ENCODE measurements at regions not wholly inside any gene's neighbourhood (a gene's known extent, or its start where the extent isn't known, plus 50 kb on each side); places are given as distances from the start of the nearest gene placed in this dataset.

GRCh38 chr9:81388831-81389230, 300.5 kb downstream of the TLE1 start:
- no peak for DNase-seq

DNA sequence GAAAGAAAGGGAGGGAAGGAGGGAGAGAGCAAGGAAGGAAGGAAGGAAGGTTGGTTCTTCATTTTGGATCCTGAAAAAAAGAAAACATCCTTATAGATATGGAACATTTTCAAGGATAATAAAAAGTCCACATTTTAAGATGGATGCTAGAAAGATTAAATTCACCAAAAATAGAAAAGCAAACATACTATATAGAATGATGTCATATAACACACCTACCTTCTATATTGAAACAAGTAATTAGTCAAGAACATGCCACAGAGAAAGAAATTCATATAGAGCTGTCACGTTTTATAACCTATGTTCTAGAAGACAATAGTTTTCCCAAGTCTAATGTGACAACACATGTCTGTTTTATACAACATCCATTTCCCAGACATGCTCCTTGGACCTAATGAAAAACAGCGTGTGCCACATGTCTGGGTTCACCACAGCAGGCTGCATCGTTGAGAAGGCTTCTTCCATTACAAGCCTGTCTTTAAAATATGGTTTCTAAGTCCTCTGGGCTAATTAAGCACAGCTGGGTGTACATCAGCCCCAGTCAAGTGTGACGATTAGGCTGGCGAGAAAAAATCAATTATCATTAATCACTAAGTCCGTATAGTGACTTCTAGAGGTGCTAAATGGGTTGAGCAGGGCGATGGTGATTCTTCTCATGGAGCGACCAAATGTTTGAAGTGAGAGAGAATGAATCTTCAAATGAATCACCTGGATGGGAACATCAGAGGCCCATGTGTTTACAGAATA, 301.8 kb downstream of the TLE1 start:
- no peak for DNase-seq

GRCh38 chr9:81384911-81385310, 304.4 kb downstream of the TLE1 start:
- DNase-seq: no peak

DNA sequence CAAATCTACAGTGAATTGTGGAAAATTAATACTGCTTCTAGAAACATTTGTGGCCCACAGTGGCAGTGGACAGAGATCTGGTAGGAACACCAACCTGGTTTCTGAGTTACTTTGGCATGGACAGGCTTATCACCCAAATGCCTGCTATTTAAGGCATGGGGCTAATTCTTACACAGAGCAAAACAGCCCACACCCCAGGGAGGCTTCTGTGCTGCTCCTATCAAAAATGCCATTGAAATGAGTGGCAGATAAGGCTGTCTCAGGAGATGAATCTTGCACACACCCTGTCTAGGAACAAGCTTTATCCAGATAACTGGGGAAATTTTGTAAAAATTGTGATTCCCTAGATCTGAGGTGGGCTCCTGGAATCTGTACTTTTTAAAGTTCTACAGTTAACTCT, 307.1 kb downstream of the TLE1 start:
- DNase-seq: no peak

DNA sequence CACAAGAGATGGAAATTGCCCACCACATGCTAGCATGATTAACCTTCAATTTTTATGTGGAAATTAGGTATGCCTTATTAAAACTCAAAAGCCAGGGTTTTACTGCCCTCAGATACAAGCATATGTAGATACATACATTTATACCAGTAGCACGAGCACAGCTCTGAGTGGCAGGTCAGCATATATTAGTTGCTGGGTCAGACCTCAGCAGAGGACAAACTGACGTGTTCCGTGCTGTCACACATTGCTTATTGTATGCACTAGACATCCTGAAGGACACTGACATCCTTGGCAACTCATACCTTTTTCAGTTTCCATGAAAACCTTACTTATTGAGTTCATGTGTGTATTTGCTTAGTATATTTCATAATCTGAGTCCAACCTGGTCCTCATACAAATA, 307.7 kb downstream of the TLE1 start:
- no peak for DNase-seq

DNA sequence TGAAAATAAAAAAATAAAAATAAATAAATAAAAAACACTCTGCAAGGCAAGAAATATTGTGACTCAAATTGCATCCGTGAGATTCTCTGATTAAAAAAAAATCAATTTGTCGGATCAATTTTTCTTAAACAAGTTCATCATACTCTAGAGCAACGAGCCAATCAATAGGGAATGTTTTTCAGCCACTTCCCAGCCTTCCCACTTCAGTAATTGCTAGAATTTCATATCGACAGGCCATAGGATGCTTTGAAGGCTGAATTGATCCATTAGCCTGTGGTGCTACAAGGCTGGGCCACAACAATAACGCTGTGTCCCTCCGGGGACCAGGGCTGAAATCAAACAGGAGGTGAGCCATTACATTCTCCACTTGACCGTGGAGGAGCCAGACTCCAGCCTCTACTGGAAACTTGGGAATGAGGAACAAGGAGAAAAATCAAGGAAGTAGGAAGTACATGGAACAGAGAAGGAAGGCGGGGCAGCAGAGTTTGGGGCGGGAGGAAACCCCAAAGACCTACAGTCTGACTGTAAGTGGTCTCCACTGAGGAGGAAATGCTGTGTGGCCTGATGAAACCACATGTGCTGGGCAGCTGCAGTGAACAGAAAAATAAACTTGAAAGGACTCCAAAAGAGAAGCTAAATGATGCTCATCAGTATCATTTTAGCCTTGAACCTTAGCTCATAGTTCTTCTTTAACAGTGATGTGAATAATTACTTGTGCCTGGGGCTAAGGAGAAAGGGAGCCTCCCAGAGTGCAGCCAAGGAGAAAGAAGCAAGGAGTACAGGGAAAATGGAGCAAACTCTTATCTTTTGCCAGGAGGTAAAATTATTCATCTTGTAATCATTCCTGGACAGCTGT, 308.6 kb downstream of the TLE1 start:
- peak; percentile 49 for DNase-seq

DNA sequence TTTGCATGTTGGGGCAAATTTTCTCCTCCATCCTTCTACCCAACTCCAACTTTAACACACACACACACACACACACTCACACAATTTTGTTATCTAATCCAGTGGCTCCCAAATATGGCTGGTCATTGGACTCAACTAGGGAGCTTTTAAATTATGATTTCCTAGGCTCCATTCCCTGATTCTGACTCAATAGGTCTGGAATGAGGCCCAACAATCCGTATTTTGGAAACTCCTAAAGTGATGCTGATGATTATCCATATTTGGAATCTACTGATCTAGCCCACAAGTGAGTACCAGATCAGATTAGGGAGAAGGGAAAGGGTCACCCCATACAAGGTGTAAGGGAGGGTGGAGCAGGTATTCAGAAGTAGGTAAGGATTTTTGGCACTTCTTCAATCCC, 309.7 kb downstream of the TLE1 start:
- DNase-seq: no peak

DNA sequence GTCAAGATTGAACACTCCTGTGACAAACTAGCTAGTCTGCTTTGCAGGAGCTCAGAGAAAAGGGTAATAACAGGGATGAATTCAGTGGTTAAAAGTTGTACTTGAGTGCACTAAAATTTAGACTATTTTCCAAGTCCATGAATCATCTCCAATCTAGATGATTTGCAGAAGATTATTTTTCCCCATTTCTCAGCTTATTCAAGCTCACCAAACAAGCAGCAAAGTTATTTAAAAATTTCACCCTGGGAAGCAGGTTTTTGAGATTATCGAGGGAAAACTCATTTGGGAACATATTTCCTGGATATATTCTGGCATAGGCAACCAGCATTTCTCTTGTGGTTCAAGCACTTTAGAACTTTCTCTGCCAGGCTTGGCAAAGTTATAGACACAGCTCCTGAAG, 311.4 kb downstream of the TLE1 start:
- DNase-seq: no peak

DNA sequence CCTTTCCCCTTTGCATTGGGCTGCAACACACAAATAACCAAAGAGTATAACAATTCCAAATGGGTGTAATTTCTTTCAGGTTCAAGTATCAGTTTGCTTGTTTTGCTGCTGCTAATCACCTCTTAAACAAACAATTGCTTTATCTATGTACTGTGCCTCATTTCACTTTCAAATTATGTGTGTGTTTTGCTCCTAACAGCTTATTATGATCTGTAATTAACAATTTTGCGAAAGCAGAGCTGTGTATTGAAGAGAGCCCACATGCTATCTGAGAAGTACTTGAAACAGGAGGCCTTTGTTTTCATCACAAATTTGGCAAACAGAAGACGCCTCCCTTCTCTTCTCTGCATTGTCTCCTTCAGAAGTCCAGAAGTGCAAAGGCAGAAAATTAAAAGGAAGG, 312.0 kb downstream of the TLE1 start:
- no peak for DNase-seq

GRCh38 chr9:81375187-81376100, 313.9 kb downstream of the TLE1 start:
- no peak for DNase-seq

- no peak for DNase-seq
Observed at GRCh38 chr9:81374459-81375186, 314.7 kb downstream of the TLE1 start.

GRCh38 chr9:81373294-81373693, 316.1 kb downstream of the TLE1 start:
- no peak for DNase-seq

GRCh38 chr9:81372628-81373191, 316.6 kb downstream of the TLE1 start:
- no peak for DNase-seq

DNA sequence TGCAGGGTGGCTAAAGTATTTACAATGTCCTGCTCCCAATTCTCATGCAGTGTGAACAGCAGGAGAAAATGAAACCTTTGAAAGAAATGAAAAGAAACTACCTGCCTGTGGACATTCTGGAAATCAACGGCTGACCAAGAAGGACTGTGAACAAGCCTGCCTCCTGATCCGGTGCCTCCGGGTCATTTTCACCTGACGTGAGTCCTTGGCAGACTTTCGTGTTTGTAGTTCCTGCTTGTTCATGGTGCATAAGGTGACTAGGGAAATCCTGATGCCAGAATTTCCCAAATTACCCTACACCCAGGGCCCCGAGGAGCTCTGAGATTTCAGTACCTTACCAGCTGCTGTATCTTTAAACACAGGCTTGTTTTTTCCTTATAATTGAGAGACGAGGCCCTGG, 317.5 kb downstream of the TLE1 start:
- DNase-seq: no peak

- no peak for DNase-seq
Observed at GRCh38 chr9:81370650-81371049, 318.7 kb downstream of the TLE1 start.

DNA sequence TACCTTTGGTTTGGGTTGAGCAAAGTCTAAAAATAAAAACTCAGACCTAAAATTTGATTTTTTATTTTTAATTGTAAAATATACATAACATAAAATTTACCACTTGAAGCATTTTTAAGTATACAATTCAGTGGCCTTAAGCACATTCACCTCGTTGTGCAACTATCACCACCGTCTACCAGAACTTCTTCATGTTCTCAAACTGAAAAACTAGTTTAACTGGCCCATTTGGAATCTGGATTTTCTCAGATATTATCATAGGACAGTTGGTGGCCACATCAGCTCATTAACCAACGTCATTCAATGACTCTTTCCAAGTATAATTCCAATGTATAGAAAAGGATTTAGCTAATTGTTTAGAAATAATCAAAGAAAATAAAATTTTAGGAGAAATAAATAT, 319.3 kb downstream of the TLE1 start:
- DNase-seq: no peak

DNA sequence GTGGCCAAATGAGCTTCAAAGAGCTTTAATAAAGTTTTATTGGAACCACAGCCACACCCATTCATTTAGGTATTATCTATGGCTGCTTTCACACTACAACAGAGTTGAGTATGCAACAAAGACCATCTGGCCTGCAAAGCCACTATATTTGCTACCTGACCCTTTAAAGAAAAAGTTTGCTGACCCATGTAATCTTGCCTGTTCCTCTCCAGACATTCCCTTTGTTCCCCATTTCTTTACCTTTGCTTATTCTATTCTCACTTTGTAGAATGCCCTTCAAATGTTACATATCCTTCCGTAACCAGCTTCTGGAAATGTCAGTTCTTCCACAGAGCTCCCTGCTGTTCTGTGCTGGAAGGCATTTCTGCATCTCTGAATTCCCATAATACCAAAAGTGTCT, 320.2 kb downstream of the TLE1 start:
- no peak for DNase-seq

DNA sequence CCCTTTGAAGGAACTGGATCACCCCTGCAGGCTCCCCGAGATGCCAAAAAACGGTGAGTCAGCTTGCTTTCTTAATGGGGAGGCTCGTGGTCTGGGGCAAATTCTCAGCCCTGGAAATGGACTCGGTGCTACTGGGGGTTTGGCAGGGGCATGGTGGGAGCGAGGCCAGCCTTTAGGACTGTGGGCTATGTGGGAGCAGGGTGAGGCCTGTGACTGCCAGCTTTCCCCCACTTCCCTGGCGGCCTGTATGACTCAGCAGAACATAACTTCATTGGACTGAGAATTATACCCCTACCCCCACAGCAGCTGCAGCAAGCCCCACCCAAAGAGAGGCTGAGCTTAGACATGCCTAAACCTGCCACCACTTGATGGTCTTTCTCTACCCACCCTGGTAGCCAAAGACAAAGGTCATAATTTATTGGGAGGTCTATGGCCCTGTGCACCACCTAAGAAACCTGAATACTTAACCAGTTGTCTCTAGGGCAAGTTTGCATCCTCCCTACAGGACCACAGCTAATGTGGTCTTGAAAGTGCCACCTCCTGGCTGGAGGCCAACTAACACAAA, 325.3 kb downstream of the TLE1 start:
- DNase-seq: no peak

DNA sequence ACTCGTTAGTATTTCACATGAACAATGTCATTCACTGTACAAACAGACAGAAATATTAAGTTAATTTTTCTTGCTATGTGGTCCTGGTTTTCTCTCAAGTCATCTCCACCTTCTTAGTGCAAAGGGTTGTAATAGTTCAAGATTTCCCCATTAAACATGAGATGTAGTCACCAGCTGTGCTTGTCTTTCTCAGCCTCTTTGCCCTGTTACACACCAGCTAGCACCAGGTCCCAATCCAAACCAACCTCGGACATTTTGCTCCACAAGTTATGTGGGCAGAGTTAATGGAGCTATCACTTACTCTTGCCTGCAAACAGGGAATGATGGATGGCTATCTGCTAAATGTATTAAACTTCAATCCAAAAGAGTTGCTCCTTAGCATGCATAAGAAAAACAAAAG, 328.1 kb downstream of the TLE1 start:
- DNase-seq: no peak

GRCh38 chr9:81351166-81351565, 338.2 kb downstream of the TLE1 start:
- no peak for DNase-seq

DNA sequence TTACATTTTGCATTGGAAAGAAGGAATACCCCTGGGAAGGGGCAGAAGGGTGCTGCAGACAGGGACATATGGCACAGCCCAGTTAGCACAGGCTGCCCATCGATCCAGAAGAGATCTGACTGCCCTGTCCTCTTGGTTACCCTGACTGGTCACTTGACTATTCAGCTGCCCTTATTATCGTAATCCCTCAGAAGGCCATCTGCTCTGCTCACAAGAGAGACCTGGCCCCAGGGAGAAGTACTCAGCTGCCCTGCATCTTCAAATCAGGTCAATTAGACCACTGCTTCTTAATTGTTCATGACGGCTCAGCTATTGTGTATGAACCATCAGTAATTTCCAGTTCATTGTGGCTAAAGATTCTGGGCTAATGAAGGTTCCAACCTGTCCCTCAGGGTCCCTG, 345.0 kb downstream of the TLE1 start:
- DNase-seq: no peak

DNA sequence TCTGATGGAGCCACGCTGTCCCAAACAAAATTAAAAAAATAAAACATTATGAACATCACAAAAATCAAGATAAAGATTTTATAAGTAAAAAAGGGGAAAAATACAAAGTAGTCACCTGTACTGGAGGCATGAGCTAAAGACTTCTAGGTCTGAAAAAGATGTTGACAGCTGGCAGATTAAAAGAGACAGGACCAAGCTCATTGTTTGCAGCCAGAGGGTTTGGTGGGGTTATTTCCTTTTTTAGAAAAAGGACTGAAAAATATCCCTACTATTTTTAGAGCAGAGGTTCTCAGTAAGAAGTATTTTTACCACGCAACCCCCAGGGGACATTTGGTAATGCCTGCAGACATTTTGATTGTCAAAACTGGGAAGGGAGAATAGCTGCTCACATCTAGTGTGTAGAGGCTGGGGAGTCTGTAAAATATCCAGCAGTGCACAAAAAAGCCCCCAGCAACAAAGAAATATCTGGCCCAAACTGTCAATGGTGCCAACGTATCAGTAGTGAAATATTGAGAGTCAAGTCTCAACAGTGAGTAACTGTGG, 353.4 kb downstream of the TLE1 start:
- DNase-seq: no peak
